ENCODE measurements at regions not wholly inside any gene's neighbourhood (a gene's known extent, or its start where the extent isn't known, plus 50 kb on each side); places are given as distances from the start of the nearest gene placed in this dataset.

- no peak for TF ChIP-seq CTCF (IDR thresholded peaks at IDR 0.05 in 4 of 5, conservative IDR thresholded peaks at IDR 0.05 in 1 of 5)
- TF ChIP-seq POLR2A (IDR thresholded peaks at IDR 0.05): no peak
Observed at GRCh38 chr9:73548201-73548600, 396.5 kb downstream of the ANXA1 start.

All from gastrocnemius medialis (tissue), 4 donors.